Epithelial cell of proximal tubule (primary cell): ENCODE measurements at regions not wholly inside any gene's neighbourhood (a gene's known extent, or its start where the extent isn't known, plus 50 kb on each side); places are given as distances from the start of the nearest gene placed in this dataset.

Source experiments
- DNase-seq: peaks from one replicate; pipeline ENCODE4 v3.0.0-alpha.2; 2011; ENCODE audit warnings: low read depth
- H3K4me3 ChIP-seq: 2 replicates; pipeline ENCODE4 v1.5.1; 2011; ENCODE audit warnings: low read depth, mild to moderate bottlenecking, low read length
- TF ChIP-seq, protein P1 (sequence below): conservative IDR thresholded peaks from 2 replicates; pipeline ENCODE4 v1.5.1; 2012; ENCODE audit warnings: low read depth, mild to moderate bottlenecking, low read length

DNA sequence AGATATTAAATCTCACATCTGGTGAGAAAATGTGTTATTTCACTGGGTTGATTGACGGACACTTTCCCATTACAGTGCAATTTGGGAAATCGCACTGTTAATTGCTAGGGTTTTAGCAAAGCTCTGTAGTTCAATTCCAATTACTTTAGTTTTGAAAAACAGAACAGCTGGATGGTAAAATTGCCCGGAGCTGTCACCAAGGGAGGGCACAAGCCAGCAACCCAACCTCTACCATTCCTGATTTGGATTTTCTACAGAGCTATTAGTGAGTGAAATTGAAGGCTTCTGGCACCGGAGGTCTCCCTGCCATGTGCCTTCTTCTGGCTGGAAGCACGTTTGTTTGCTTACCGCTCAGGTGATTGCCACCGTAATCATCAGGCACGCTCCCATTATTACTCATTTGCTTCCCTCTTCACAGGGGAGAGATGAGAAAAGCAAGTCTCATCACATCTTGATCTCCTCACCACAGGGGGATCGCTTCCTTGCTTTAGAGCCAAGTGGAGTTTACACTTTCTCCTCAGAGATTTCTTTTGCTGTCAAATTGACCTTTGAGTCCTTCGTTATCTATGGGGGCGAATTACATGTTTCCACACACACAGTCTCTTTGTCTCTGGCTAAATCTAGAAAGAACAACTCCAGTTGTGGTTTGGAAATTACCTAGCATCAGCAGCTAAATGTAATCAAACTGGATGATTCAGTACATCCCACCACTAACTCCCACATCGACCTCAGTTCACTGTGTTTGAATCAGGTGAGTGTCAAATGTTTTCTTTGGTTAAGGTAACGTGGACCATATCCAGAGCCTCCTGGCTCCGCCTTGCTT is 421.7 kb upstream of the GOLIM4 start:
- TF ChIP-seq, protein P1, sequence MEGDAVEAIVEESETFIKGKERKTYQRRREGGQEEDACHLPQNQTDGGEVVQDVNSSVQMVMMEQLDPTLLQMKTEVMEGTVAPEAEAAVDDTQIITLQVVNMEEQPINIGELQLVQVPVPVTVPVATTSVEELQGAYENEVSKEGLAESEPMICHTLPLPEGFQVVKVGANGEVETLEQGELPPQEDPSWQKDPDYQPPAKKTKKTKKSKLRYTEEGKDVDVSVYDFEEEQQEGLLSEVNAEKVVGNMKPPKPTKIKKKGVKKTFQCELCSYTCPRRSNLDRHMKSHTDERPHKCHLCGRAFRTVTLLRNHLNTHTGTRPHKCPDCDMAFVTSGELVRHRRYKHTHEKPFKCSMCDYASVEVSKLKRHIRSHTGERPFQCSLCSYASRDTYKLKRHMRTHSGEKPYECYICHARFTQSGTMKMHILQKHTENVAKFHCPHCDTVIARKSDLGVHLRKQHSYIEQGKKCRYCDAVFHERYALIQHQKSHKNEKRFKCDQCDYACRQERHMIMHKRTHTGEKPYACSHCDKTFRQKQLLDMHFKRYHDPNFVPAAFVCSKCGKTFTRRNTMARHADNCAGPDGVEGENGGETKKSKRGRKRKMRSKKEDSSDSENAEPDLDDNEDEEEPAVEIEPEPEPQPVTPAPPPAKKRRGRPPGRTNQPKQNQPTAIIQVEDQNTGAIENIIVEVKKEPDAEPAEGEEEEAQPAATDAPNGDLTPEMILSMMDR: no peak
- H3K4me3 ChIP-seq: no peak overlapping the region
- DNase-seq: no peak

DNA sequence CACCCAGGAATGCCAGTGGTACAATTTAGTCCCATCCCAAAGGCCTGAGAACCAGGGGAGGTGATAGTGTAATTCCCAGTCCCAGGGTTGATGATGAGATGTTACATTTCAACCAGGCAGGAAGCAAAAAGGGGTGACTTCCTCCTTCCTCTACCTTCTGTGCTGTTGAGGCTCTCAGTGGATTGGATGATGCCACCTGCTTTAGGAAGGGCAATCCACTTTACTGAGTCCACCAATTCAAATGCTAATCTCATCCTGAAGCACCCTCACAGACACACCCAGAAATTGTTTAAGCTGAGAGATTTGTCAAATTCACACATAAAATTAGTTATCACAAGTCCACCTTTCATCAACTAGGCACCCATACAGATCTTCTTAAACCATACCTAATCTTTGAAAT is 418.5 kb upstream of the GOLIM4 start:
- no peak overlapping the region for H3K4me3 ChIP-seq

DNA sequence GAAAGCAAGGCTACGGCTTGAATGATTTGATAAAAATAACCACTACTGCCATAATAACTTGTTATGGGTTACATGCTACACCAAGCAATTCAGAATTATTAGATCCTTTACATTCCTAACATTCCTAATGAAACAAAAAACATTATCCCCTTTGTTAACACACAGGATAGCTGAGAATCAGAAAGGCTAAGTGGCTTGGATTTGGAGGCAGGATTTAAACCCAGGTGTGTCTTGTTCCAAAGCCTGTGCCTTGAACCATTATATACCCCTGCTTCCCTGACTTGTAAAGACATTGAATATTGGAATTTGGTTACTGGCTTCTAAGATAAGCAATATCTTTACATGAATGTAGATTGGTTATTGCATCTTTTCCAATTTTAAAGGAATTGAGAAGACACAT is 417.1 kb upstream of the GOLIM4 start:
- DNase-seq: no peak
- no peak overlapping the region for H3K4me3 ChIP-seq
- TF ChIP-seq, protein P1: no peak

More for the DNA sequence above, 418.5 kb upstream of the GOLIM4 start:
- DNase-seq: no peak
- TF ChIP-seq, protein P1: no peak

DNA sequence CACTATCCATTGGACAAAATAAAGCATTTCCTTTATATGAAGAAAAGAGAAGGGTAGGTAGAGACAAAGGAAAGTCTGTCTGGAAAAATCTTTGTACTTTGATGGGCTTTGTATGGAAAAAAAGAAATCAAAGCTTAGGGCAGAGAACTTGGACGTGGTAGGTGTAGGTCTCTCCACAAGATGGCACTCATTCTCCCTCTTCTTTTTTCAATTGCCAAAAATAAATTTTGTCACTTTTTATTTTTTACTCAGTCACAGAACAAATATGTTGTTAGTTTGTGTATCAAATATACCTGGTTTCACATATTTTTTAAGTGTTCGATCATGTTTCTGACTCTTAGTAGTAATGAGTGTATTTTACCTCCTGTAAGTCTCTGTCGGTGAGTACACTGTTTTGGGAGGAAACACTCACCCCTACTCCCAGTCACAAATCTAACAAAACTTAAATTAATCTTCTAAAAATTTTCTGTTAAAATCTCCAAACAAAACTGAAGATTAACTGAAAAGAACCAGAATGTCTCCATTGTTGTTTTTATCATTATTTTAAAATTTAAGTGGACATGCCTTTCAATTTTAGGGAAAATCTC is 415.8 kb upstream of the GOLIM4 start:
- DNase-seq: no peak
- no peak overlapping the region for H3K4me3 ChIP-seq
- TF ChIP-seq, protein P1: peak; percentile 78

DNA sequence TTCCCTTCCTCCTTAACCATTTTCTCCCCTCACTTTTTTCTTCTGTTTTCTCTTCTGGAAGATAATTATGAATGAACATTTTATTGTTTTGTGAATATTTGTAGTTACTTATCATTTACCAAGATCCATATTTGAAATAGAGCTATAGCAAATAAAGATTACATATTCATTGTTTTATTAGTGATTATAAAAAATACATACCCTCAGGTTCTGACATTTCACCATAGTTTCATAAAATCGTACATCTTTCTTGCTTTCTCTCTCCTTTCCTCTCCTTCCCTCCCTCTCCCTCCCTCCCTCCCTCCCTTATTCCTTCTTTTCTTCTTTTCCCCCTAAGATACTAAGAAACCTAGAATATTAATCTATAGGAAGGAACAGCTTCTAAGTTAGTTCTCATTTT is 410.9 kb upstream of the GOLIM4 start:
- TF ChIP-seq, protein P1: no peak
- no peak overlapping the region for H3K4me3 ChIP-seq

DNA sequence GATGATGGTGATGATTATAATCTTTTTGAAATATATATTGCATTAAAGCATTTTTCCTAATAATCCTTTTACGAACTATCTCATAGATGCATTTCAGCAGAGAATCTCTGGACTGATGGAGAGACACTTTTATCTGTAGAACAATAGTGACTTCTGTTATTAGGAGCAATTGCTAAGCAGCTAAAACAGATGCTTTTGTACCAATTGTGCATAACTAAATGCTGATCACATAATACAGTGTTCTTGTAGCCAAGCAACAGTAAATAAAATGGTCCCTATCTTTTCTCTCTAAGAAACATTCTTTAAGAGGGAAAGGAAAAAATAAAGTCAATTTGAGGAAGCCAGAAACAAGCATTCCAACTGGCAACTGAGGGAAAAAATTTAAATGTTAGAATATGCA is 405.8 kb upstream of the GOLIM4 start:
- no peak overlapping the region for H3K4me3 ChIP-seq
- TF ChIP-seq, protein P1: no peak
- no peak for DNase-seq

More for the DNA sequence above, 410.9 kb upstream of the GOLIM4 start:
- DNase-seq: no peak
